DMS114 treated with DMSO at 0.1 percent for 48 hours (cell line): ENCODE measurements at regions not wholly inside any gene's neighbourhood (a gene's known extent, or its start where the extent isn't known, plus 50 kb on each side); places are given as distances from the start of the nearest gene placed in this dataset.
"Not testable (repeated sequence)": the region's sequence is repeated elsewhere in the genome, so short reads cannot be mapped to it uniquely, and the experiment has no call there.

ENCODE experiments used
- DNase-seq: peaks from one replicate; lab custom pipeline; 2025; ENCODE audit not compliant: unreplicated experiment; lab: John Stamatoyannopoulos, UW

- DNase-seq, result no peak
Measured at GRCh38 chr5:14054965-14055963, 87.9 kb upstream of the TRIO start.

DNA sequence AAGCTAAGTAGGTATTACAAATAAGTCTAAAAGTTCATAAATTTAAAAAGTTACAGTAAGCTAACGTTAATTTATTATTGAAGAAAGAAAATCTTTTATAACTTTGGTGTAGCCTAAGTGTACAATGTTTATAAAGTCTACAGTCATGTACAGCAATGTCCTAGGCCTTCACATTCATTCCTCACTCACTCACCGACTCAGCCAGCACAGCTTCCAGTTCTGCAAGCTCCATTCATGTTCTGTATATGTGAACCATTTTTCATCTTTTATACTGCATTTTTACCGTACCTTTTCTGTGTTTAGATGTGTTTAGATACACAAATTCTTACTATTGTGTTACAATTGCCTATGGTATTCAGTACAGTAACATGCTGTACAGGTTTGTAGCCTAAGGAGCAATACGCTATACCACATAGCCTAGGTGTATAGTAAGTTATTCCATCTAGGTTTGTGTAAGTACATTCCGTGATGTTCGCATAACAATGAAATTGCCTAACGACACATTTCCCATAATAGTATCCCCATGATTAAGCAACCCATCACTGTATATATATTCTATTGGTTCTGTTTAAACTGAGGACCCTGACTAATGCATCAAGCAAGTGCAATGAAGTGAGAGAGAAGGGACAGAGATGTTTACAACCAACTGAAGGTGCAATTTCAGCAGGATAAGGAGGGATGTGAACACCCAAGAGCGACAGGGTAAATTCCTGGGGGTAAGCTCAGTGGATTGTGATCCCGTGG is 88.9 kb upstream of the TRIO start:
- no peak for DNase-seq

DNA sequence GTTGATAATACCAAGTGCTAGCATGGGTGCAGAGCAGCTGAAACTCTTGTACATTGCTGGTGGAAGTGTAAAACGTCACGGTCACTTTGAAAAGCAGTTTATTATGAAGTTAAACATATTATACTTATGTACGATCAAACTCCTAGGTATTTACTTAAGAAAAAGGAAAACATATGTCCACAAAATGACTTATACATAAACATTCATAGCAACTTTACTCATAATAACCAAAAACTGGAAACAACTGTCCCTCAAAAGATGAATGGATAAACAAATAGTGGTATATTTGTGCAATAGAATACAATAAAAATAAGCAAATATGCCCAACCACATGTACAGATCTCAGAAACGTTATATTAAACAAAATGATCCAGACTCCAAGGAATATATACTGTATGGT is 92.3 kb upstream of the TRIO start:
- DNase-seq, result no peak

- DNase-seq, result no peak
Measured at GRCh38 chr5:14048434-14048833, 94.7 kb upstream of the TRIO start.

- no peak for DNase-seq
Measured at GRCh38 chr5:14041528-14042192, 97.2 kb upstream of the DNAH5 start.

DNA sequence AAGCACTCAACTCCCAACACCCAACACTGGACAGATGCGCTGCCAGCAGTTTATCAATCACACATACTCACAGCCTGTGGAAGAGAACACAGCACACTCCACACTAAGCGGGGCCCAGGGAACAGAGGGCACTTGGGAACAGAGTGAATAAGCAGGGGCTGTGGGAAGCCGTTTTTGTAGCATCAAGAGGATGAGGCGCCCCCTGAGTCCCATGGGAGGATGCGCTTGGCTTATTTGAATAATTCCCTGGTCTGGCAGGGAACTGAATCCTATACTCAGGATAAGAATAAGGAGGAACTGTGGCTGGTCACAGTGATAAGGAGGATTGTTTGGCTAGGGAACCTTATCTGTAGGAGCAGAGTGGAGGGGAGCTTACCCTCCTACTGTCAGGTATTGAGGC is 96.1 kb upstream of the DNAH5 start:
- no peak for DNase-seq

DNA sequence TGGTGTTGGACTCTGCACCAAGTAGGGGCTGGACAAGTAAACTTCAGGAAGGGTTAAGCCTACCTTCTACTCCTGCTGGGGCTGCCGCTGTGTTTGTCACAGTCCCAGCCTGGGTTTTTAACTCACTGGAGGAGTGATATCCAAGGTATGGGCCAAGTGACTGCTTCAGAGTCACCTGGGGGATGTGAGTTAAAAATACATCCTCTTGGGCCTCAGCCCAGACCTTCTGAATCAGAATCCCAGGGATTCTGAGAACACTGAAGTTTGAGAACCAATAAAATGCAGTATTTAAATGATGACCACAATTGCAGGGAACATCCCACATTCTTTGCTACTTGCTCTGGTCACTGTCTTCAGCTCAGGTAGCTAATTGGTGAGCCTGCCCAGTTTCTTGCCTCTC is 95.1 kb upstream of the DNAH5 start:
- DNase-seq, result no peak

DNA sequence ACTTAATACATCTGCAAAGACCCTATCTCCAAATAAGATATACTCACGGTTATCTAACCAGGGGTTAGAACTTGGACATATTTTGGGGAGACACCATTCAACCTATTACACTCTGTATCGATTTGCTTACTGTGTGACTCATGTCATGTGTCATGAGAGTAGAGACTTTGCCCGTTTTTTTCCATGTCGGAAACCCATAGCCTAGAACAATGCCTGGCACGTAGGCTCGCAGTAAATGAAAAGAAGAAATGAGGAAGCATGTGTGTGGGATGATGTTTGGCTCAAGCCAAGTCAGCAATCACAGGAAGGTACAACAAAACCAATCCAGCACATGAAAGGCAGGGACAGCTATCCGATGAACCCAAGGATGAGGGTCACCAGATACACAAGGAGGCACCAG is 94.6 kb upstream of the DNAH5 start:
- no peak for DNase-seq

DNA sequence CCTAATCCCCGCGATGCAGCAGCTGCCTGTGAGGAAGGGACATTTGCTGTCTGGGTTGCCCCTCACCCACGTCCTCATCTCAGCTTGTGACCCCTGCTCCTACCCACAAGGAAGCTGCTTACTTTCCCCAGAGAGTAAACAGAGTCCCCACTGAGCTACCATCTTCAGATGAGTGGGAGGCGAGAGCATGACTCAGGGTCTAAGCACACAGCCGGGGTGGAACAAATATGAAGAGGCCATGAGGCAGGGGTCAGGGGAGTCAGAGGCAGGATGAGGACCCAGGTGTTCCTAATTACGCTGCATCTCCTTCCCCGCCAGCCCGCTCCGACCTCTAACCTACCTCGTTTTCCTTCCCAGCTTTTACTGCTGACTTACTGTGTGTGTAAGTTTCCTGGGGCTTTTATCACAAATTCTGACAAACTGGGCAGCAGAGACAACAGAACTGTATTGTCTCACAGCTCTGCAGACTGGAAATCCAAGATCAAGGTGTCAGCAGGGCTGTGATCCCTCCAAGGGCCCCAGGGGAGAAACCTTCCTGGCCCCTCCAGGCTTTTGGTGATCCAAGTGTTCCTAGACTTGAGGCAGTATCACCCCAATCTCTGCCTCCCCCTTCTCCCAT is 94.0 kb upstream of the DNAH5 start:
- no peak for DNase-seq

- DNase-seq, result no peak
Measured at GRCh38 chr5:14036947-14037346, 92.5 kb upstream of the DNAH5 start.

DNA sequence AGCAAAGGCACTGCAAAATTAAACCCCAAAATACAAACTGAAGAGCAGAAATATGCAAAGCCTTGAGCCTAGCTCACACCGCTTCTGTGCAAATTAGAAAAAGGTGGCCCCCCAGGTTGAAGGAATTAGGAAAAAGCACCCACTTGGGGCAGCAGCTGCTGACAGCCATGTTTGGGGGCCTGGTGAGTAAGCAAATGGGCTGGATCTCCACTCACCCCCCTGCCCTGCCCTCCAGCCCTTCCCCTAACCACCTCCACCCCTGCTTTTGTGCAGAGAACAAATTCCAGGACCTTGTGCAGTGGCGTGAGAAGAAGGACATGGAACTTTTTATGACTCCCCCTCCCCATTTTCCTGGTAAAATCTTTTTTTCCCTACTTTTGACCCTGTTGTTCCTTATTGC is 92.0 kb upstream of the DNAH5 start:
- no peak for DNase-seq

GRCh38 chr5:14035859-14036503 is 91.5 kb upstream of the DNAH5 start:
- no peak for DNase-seq

DNA sequence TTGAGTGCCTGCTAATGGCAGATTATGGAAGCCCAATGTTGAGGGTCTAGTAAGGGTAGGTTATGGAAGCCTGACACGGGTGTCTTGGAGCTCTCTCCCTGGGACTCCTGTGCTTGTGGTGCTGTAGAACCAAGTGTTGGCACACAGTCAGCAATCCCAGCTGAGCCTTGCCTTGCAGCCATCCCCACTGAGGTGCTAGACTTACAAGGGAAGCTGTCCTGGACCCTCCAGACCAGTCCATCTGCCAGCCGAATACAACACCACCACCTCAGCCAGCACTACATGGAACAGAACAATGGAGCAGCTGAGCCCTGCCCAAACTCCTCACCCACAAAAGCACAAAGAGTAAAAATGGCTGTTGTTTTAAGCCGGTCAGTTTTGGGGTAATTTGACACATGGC is 90.5 kb upstream of the DNAH5 start:
- DNase-seq, result no peak

- no peak for DNase-seq
Measured at GRCh38 chr5:14032918-14033317, 88.4 kb upstream of the DNAH5 start.

GRCh38 chr5:14028938-14029584 is 84.6 kb upstream of the DNAH5 start:
- no peak for DNase-seq

DNA sequence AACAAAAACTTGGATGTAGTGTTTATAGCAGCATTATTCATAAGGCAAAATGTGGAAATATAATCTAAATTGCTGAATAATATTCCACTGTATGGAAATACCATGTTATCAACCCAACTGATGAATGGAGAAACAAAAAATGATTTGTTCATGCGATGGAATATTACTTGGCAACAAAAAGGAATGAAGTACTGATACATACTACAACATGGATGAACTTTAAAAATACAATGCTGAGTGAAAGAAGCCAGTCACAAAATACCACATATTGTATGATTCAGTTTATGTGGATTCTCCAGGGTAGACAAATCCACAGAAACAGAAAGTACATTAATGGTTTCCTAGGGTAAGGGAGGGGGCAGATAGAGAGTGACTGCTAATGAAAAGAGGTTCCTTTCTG is 83.7 kb upstream of the DNAH5 start:
- DNase-seq, result no peak

DNA sequence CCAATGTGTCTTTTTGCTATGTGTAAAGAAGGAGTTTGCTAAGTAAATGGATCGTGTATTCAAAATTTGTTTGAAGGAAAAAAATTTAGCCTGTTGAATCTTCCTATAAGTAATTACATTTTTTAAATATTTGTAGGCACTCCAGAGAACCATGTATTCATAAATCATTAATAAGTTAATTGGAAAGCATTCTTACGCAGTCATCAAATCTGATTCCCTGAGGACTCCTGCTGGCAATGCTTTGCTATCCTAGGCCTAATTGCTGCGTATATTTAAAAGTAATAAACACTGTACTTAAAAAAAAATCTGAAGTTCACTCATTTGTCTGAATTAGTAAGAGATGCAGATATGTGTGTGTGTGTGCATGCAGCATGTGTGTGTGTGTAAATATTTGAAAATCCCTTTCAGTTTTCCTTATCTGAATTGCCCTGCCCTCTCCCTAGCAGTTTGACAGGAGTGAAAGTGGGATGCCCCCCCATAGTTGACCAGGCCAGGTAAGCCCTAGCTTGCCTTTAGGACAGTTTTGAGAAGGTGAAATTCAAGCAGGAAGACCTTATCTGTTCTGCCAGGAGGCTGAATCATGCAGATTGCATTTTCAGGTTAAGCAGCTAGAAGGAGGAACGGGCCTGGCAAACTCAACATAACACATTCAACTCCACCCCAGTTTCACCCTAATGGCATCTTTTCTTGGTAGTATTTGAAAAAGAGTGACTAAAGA is 81.2 kb upstream of the DNAH5 start:
- no peak for DNase-seq

DNA sequence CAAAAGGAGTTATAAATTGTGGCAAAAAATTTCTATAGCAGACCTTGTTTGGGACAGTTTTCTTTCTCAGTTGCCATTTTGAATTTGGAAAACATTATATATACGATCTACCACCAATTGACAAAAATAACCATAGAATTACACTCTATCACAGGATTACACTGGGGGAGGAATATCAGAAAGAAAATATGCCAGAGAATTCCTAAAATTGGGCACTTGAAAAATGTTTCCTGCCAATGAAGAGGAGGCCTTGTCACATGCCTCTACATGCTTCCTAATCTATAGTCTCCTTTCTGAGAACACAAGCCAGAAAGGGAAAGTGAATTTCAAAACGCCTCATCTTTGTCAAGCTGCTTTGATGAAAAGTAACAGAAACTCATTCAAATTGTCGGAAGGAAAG is 78.5 kb upstream of the DNAH5 start:
- DNase-seq, result no peak

DNA sequence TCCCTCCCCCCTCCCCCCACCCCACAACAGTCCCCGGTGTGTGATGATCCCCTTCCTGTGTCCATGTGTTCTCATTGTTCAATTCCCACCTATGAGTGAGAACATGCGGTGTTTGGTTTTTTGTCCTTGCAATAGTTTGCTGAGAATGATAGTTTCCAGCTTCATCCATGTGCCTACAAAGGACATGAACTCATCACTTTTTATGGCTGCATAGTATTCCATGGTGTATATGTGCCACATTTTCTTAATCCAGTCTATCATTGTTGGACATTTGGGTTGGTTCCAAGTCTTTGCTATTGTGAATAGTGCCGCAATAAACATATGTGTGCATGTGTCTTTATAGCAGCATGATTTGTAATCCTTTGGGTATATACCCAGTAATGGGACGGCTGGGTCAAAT is 76.5 kb upstream of the DNAH5 start:
- not testable (repeated sequence) for DNase-seq
